GM12878 (cell line): ENCODE measurements at regions not wholly inside any gene's neighbourhood (a gene's known extent, or its start where the extent isn't known, plus 50 kb on each side); places are given as distances from the start of the nearest gene placed in this dataset.

ENCODE experiments used
- ATAC-seq: fragments of 200-7000 bp; cut with Tn5 transposase; 3 replicates; pipeline ENCODE4 v1.9.1; 2020; ENCODE audit warnings: mild to moderate bottlenecking, moderate library complexity
- BruUV-seq: library from RNA; stranded (reverse); fragments of 400-500 nt; replicated peaks from 2 replicates; lab custom pipeline; 2021; lab: Mats Ljungman, UMichigan
- CTCF ChIA-PET: fragments of 300-600 bp; sonication (Branson Sonifier 250); formaldehyde crosslinking; extraction: SDS; loops from one replicate; lab custom pipeline; 2021; ENCODE audit warnings: inconsistent platforms; lab: Yijun Ruan, JAX
- POLR2A ChIA-PET: fragments of 350-600 bp; formaldehyde crosslinking; extraction: SDS; loops from one replicate; lab custom pipeline; 2021; ENCODE audit warnings: inconsistent platforms; lab: Charles Lee
- RAD21 ChIA-PET: fragments of 300-600 bp; sonication (Branson Sonifier 250); formaldehyde crosslinking; loops from one replicate; lab custom pipeline; 2023; ENCODE audit warnings: antibody characterized with exemption; ENCODE audit not compliant: unreplicated experiment; lab: Charles Lee
- SMC1A ChIA-PET: fragments of 300-600 bp; sonication (Branson Sonifier 250); formaldehyde crosslinking; loops from one replicate; lab custom pipeline; 2023; ENCODE audit not compliant: unreplicated experiment, uncharacterized antibody; lab: Charles Lee
- DNase-seq: peaks from one replicate; pipeline ENCODE4 v3.0.0-alpha.2; 2011; ENCODE audit warnings: low read depth, low spot score
- FAIRE-seq: peaks from 3 replicates; lab custom pipeline; 2011; peaks lifted over from hg19 to GRCh38; lab: Jason Lieb, UNC
- H2AFZ ChIP-seq: 2 replicates; pipeline ENCODE4 v1.6.0; 2011; ENCODE audit warnings: low read depth, low read length, control low read depth; ENCODE audit not compliant: control insufficient read depth
- H3K27ac ChIP-seq: 2 replicates; pipeline ENCODE4 v1.5.1; 2011; ENCODE audit warnings: control low read depth; ENCODE audit not compliant: control insufficient read depth, insufficient read depth
- H3K27me3 ChIP-seq, 2 experiments: replicated peaks in 1 of 2; 2 replicates each; pipeline versions ENCODE4 v1.6.0 to v1.6.1; 2011; ENCODE audit warnings: low read length in 1 of 2; ENCODE audit not compliant: control insufficient read depth in 2 of 2, insufficient read depth in 2 of 2
- H3K36me3 ChIP-seq, 2 experiments: 2 replicates each; pipeline ENCODE4 v1.5.1; 2011; ENCODE audit warnings: low read length in 1 of 2; ENCODE audit not compliant: control insufficient read depth in 2 of 2, insufficient read depth in 2 of 2
- H3K4me1 ChIP-seq: 2 replicates; pipeline ENCODE4 v1.6.1; 2011; ENCODE audit warnings: mild to moderate bottlenecking, low read length, moderate library complexity, mixed read lengths; ENCODE audit not compliant: control insufficient read depth, insufficient read depth
- H3K4me2 ChIP-seq: 2 replicates; pipeline ENCODE4 v1.6.0; 2011; ENCODE audit warnings: control low read depth; ENCODE audit not compliant: control insufficient read depth, insufficient read depth
- H3K4me3 ChIP-seq: fragments of 200-600 bp; sonication (generic); 2 replicates; pipeline ENCODE4 v1.5.1; 2016
- H3K79me2 ChIP-seq: 2 replicates; pipeline ENCODE4 v1.6.0; 2011; ENCODE audit warnings: low read length; ENCODE audit not compliant: control insufficient read depth, insufficient read depth
- H3K9ac ChIP-seq: 2 replicates; pipeline ENCODE4 v1.8.0; 2011; ENCODE audit warnings: low read length, control low read depth, mixed read lengths; ENCODE audit not compliant: control insufficient read depth, insufficient read depth
- H3K9me3 ChIP-seq: replicated peaks from 3 replicates; pipeline ENCODE4 v1.5.1; 2011; ENCODE audit warnings: mild to moderate bottlenecking, low read length; ENCODE audit not compliant: control insufficient read depth, insufficient read depth
- H4K20me1 ChIP-seq: 2 replicates; pipeline ENCODE4 v1.6.0; 2011; ENCODE audit not compliant: control insufficient read depth, insufficient read depth
- E2F4 ChIP-seq: IDR thresholded peaks from 2 replicates; pipeline ENCODE4 v1.6.1; 2012; ENCODE audit warnings: low read depth, low read length, improper control_type of control experiment
- FOXM1 ChIP-seq: IDR thresholded peaks from 2 replicates; pipeline ENCODE4 v1.6.1; 2012; ENCODE audit warnings: low read depth, mild to moderate bottlenecking, inconsistent platforms, low read length, moderate library complexity
- HCFC1 ChIP-seq: fragments of 150-350 bp; IDR thresholded peaks from 2 replicates; pipeline ENCODE4 v1.6.1; 2014; ENCODE audit warnings: low read length
- NBN ChIP-seq: fragments of 450-650 bp; IDR thresholded peaks from 2 replicates; pipeline ENCODE4 v1.6.1; 2016
- NFIC ChIP-seq: IDR thresholded peaks from 2 replicates; pipeline ENCODE4 v1.6.1; 2012; ENCODE audit warnings: low read depth, mild to moderate bottlenecking, inconsistent platforms, low read length, moderate library complexity
- PAX8 ChIP-seq: fragments of 450-650 bp; IDR thresholded peaks from 2 replicates; pipeline ENCODE4 v1.6.1; 2017; ENCODE audit warnings: mild to moderate bottlenecking, moderate library complexity
- SIN3A ChIP-seq: IDR thresholded peaks from 2 replicates; pipeline ENCODE4 v1.6.1; 2012; ENCODE audit warnings: low read depth, low read length, improper control_type of control experiment
- TCF3 ChIP-seq: IDR thresholded peaks from 2 replicates; pipeline ENCODE4 v1.6.1; 2012; ENCODE audit warnings: low read depth, mild to moderate bottlenecking, low read length, borderline replicate concordance; ENCODE audit not compliant: insufficient read depth
- WGBS: methylation state at CpG from one replicate; pipeline ENCODE4 v1.1.6; 2016; ENCODE audit warnings: low lambda C conversion rate; ENCODE audit not compliant: insufficient replicate concordance, insufficient coverage; ENCODE audit errors: missing lambda C conversion rate; 5-methylcytosine and 5-hydroxymethylcytosine counted together
- in situ Hi-C: fragments of 300-500 bp; cut with MboI; formaldehyde crosslinking; loops from 9 replicates; pipeline ENCODE4 v1.14.3; 2018; ENCODE audit warnings: mixed read lengths
- intact Hi-C: fragments of 100-400 bp; cut with micrococcal nuclease; formaldehyde crosslinking; loops from one replicate; pipeline ENCODE4 v1.14.2; 2022; ENCODE audit not compliant: unreplicated experiment
- TF ChIP-seq, protein P1 (sequence below), 3 experiments: IDR thresholded peaks in 2 of 3; conservative IDR thresholded peaks in 1 of 3; 2 replicates each; pipeline ENCODE4 v1.5.1; 2011; ENCODE audit warnings: low read depth in 3 of 3, low read length in 3 of 3, mild to moderate bottlenecking in 3 of 3, control low read depth in 2 of 3, moderate library complexity in 2 of 3, inconsistent platforms in 1 of 3, mixed read lengths in 1 of 3; ENCODE audit not compliant: control insufficient read depth in 2 of 3, insufficient read depth in 1 of 3; ENCODE audit errors: extremely low read depth in 1 of 3
- TF ChIP-seq, protein P2 (sequence below): fragments of 450-650 bp; IDR thresholded peaks from 2 replicates; pipeline ENCODE4 v1.6.1; 2017; ENCODE audit warnings: mild to moderate bottlenecking, moderate library complexity

- in situ Hi-C loops (no loop called here), intact Hi-C loops (no loop called here)
- H3K79me2 ChIP-seq: no peaks in the 10 kb centered on the region
- DNase-seq: no peak
- H4K20me1 ChIP-seq: no peaks in the 10 kb centered on the region
- no peak for FAIRE-seq
- H2AFZ ChIP-seq: no peak overlapping the region
- H3K4me3 ChIP-seq: no peak overlapping the region
- ATAC-seq: no peak
- 0% methylated on average over 1 of the region's 1 CpG for WGBS
- H3K9ac ChIP-seq: no peak overlapping the region
- BruUV-seq: no TSS peak
- no peaks in the 10 kb centered on the region for H3K27me3 ChIP-seq
- ChIA-PET RAD21 (no interaction called here), SMC1A (no interaction called here), POLR2A (no interaction called here), CTCF (no interaction called here)
- no peaks in the 10 kb centered on the region for H3K4me1 ChIP-seq
- no peaks in the 10 kb centered on the region for H3K9me3 ChIP-seq
- H3K36me3 ChIP-seq: no peaks in the 10 kb centered on the region
- no peak overlapping the region for H3K27ac ChIP-seq
- no peak for TF ChIP-seq E2F4
- no peak for TF ChIP-seq PAX8
- no peak for TF ChIP-seq FOXM1
- TF ChIP-seq NFIC: no peak
- no peak for TF ChIP-seq NBN
- TF ChIP-seq, protein P1, sequence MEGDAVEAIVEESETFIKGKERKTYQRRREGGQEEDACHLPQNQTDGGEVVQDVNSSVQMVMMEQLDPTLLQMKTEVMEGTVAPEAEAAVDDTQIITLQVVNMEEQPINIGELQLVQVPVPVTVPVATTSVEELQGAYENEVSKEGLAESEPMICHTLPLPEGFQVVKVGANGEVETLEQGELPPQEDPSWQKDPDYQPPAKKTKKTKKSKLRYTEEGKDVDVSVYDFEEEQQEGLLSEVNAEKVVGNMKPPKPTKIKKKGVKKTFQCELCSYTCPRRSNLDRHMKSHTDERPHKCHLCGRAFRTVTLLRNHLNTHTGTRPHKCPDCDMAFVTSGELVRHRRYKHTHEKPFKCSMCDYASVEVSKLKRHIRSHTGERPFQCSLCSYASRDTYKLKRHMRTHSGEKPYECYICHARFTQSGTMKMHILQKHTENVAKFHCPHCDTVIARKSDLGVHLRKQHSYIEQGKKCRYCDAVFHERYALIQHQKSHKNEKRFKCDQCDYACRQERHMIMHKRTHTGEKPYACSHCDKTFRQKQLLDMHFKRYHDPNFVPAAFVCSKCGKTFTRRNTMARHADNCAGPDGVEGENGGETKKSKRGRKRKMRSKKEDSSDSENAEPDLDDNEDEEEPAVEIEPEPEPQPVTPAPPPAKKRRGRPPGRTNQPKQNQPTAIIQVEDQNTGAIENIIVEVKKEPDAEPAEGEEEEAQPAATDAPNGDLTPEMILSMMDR (IDR thresholded peaks at IDR 0.05 in 2 of 3, conservative IDR thresholded peaks at IDR 0.05 in 1 of 3; ENCODE audit: control insufficient read depth in 2 of 3, extremely low read depth in 1 of 3, insufficient read depth in 1 of 3, low read depth in 3 of 3, low read length in 3 of 3): no peak
- no peak for TF ChIP-seq SIN3A
- TF ChIP-seq HCFC1: no peak
- TF ChIP-seq TCF3: no peak
- TF ChIP-seq, protein P2, sequence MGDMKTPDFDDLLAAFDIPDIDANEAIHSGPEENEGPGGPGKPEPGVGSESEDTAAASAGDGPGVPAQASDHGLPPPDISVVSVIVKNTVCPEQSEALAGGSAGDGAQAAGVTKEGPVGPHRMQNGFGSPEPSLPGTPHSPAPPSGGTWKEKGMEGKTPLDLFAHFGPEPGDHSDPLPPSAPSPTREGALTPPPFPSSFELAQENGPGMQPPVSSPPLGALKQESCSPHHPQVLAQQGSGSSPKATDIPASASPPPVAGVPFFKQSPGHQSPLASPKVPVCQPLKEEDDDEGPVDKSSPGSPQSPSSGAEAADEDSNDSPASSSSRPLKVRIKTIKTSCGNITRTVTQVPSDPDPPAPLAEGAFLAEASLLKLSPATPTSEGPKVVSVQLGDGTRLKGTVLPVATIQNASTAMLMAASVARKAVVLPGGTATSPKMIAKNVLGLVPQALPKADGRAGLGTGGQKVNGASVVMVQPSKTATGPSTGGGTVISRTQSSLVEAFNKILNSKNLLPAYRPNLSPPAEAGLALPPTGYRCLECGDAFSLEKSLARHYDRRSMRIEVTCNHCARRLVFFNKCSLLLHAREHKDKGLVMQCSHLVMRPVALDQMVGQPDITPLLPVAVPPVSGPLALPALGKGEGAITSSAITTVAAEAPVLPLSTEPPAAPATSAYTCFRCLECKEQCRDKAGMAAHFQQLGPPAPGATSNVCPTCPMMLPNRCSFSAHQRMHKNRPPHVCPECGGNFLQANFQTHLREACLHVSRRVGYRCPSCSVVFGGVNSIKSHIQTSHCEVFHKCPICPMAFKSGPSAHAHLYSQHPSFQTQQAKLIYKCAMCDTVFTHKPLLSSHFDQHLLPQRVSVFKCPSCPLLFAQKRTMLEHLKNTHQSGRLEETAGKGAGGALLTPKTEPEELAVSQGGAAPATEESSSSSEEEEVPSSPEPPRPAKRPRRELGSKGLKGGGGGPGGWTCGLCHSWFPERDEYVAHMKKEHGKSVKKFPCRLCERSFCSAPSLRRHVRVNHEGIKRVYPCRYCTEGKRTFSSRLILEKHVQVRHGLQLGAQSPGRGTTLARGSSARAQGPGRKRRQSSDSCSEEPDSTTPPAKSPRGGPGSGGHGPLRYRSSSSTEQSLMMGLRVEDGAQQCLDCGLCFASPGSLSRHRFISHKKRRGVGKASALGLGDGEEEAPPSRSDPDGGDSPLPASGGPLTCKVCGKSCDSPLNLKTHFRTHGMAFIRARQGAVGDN: no peak
- no peak overlapping the region for H3K4me2 ChIP-seq
These were observed 318.1 kb upstream of the SGCD start for GRCh38 chr5:156008844-156009243.
